HCT116 (cell line): ENCODE measurements at regions not wholly inside any gene's neighbourhood (a gene's known extent, or its start where the extent isn't known, plus 50 kb on each side); places are given as distances from the start of the nearest gene placed in this dataset.

ENCODE experiments used
- ATAC-seq: fragments of 200-7000 bp; cut with Tn5 transposase; 2 replicates; pipeline ENCODE4 v1.9.1; 2020; ENCODE audit warnings: mild to moderate bottlenecking, moderate library complexity
- BruUV-seq: library from RNA; stranded (reverse); fragments of 400-500 nt; replicated peaks from 2 replicates; lab custom pipeline; 2021; lab: Mats Ljungman, UMichigan
- CTCF ChIA-PET: fragments of 300-600 bp; sonication (Branson Sonifier 250); formaldehyde crosslinking; loops from one replicate; lab custom pipeline; 2021; ENCODE audit warnings: antibody characterized with exemption; lab: Charles Lee
- POLR2A ChIA-PET: fragments of 300-600, 350-600 bp; sonication (Branson Sonifier 250); formaldehyde crosslinking; loops from one replicate; lab custom pipeline; 2021; ENCODE audit warnings: antibody characterized with exemption; lab: Charles Lee
- RAD21 ChIA-PET, 2 experiments: fragments of 300-600 bp; sonication (Branson Sonifier 250); formaldehyde crosslinking; loops; one replicate each; lab custom pipeline; 2023; ENCODE audit warnings: low total read pairs in 2 of 2; ENCODE audit not compliant: uncharacterized antibody in 2 of 2, unreplicated experiment in 2 of 2, low non-redundant PET in 1 of 2; lab: Charles Lee
- DNase-seq: peaks from one replicate; pipeline ENCODE4 v3.0.0-alpha.2; 2010; ENCODE audit warnings: low read depth, low spot score
- H2AFZ ChIP-seq: fragments of 200-600 bp; shearing (Covaris generic), sonication (generic); 2 replicates; pipeline ENCODE4 v1.6.1; 2017; ENCODE audit warnings: low read depth, mixed run types, mixed read lengths, antibody characterized with exemption, low read length; ENCODE audit not compliant: poor library complexity, severe bottlenecking
- H3K27ac ChIP-seq: 2 replicates; pipeline ENCODE4 v1.5.1; 2012; ENCODE audit warnings: low read depth, low read length
- H3K27me3 ChIP-seq: fragments of 200-600 bp; sonication (generic); 2 replicates; pipeline ENCODE4 v1.6.1; 2016; ENCODE audit warnings: mixed run types, low read length, mixed read lengths; ENCODE audit not compliant: insufficient read depth
- H3K36me3 ChIP-seq, 2 experiments: fragments of 200-500 bp in 1 of 2; fragments of 200-600 bp in 1 of 2; sonication (Bioruptor generic) in 1 of 2; sonication (generic) in 1 of 2; 2 replicates each; pipeline versions ENCODE4 v1.5.1 to v1.6.1; 2014 to 2016; ENCODE audit warnings: low read length in 2 of 2, inconsistent platforms in 1 of 2, mixed read lengths in 1 of 2, mixed run types in 1 of 2; ENCODE audit not compliant: insufficient read depth in 2 of 2, control insufficient read depth in 1 of 2
- H3K4me1 ChIP-seq, 2 experiments: fragments of 200-600 bp in 1 of 2; sonication (generic) in 1 of 2; 2 replicates each; pipeline versions ENCODE4 v1.5.1 to v1.6.1; 2012 to 2017; ENCODE audit warnings: low read length in 2 of 2, inconsistent platforms in 1 of 2, mild to moderate bottlenecking in 1 of 2, mixed read lengths in 1 of 2, mixed run types in 1 of 2, moderate library complexity in 1 of 2; ENCODE audit not compliant: insufficient read depth in 2 of 2, control insufficient read depth in 1 of 2
- H3K4me2 ChIP-seq: fragments of 200-600 bp; sonication (generic); 2 replicates; pipeline ENCODE4 v1.6.1; 2017; ENCODE audit warnings: mixed run types, low read length, mixed read lengths
- H3K4me3 ChIP-seq, 2 experiments: fragments of 200-600 bp in 1 of 2; sonication (generic) in 1 of 2; replicated peaks in 1 of 2; 2 replicates each; pipeline ENCODE4 v1.5.1; 2011 to 2016; ENCODE audit warnings: low read length in 2 of 2, control low read depth in 1 of 2, low read depth in 1 of 2, mild to moderate bottlenecking in 1 of 2, mixed read lengths in 1 of 2, mixed run types in 1 of 2
- H3K79me2 ChIP-seq: fragments of 200-600 bp; sonication (generic); 2 replicates; pipeline ENCODE4 v1.6.1; 2017; ENCODE audit warnings: mild to moderate bottlenecking, mixed run types, low read length, moderate library complexity, mixed read lengths; ENCODE audit not compliant: insufficient read depth
- H3K9ac ChIP-seq: fragments of 200-600 bp; sonication (generic); 2 replicates; pipeline ENCODE4 v1.6.1; 2016; ENCODE audit warnings: low read length, mixed read lengths
- H3K9me2 ChIP-seq: fragments of 200-600 bp; sonication (generic), shearing (Covaris generic); 2 replicates; pipeline ENCODE4 v1.6.1; 2017; ENCODE audit warnings: mixed run types, mild to moderate bottlenecking, moderate library complexity; ENCODE audit not compliant: insufficient read depth
- H3K9me3 ChIP-seq, 2 experiments: fragments of 200-500 bp in 1 of 2; fragments of 200-600 bp in 1 of 2; sonication (Bioruptor generic) in 1 of 2; sonication (generic) in 1 of 2; 2 replicates each; pipeline ENCODE4 v1.6.1; 2014 to 2017; ENCODE audit warnings: low read length in 2 of 2, mixed read lengths in 2 of 2, inconsistent platforms in 1 of 2, low read depth in 1 of 2, mild to moderate bottlenecking in 1 of 2, mixed run types in 1 of 2, moderate library complexity in 1 of 2; ENCODE audit not compliant: control insufficient read depth in 1 of 2, insufficient read depth in 1 of 2
- H4K20me1 ChIP-seq: fragments of 200-600 bp; sonication (generic), shearing (Covaris generic); 2 replicates; pipeline ENCODE4 v1.6.1; 2017; ENCODE audit warnings: mixed run types, mild to moderate bottlenecking, moderate library complexity; ENCODE audit not compliant: insufficient read depth
- ATF3 ChIP-seq: IDR thresholded peaks from 2 replicates; pipeline ENCODE4 v1.6.1; 2012
- CBX3 ChIP-seq: IDR thresholded peaks from 2 replicates; pipeline ENCODE4 v1.6.1; 2012; ENCODE audit warnings: low read depth
- ELF1 ChIP-seq: IDR thresholded peaks from 2 replicates; pipeline ENCODE4 v1.6.1; 2012; ENCODE audit warnings: low read depth, borderline replicate concordance
- EZH2 ChIP-seq: fragments of 200-600 bp; sonication (generic); IDR thresholded peaks from 2 replicates; pipeline ENCODE4 v1.6.1; 2017; ENCODE audit warnings: antibody characterized with exemption, mixed run types
- EZH2phosphoT487 ChIP-seq: fragments of 200-600 bp; IDR thresholded peaks from 2 replicates; pipeline ENCODE4 v1.6.1; 2018; ENCODE audit warnings: antibody characterized with exemption, borderline replicate concordance
- FOSL1 ChIP-seq: IDR thresholded peaks from 2 replicates; pipeline ENCODE4 v1.6.1; 2012; ENCODE audit warnings: low read depth
- SIN3A ChIP-seq: IDR thresholded peaks from 2 replicates; pipeline ENCODE4 v1.6.1; 2012; ENCODE audit warnings: low read depth
- ZFX ChIP-seq: fragments of 450-650 bp; IDR thresholded peaks from 2 replicates; pipeline ENCODE4 v1.6.1; 2017
- ZNF274 ChIP-seq: fragments of 200-500 bp; sonication (Bioruptor generic); IDR thresholded peaks from 2 replicates; pipeline ENCODE4 v1.6.1; 2014; ENCODE audit warnings: mild to moderate bottlenecking, low read depth, low read length, inconsistent platforms
- intact Hi-C: fragments of 100-400 bp; cut with micrococcal nuclease; formaldehyde crosslinking; loops from 2 replicates; pipeline ENCODE4 v1.10.0; 2022
- TF ChIP-seq, protein P1 (sequence below): IDR thresholded peaks from 2 replicates; pipeline ENCODE4 v1.6.1; 2011; ENCODE audit warnings: mild to moderate bottlenecking, low read length, moderate library complexity; ENCODE audit not compliant: insufficient replicate concordance; ENCODE audit errors: extremely low read depth

DNA sequence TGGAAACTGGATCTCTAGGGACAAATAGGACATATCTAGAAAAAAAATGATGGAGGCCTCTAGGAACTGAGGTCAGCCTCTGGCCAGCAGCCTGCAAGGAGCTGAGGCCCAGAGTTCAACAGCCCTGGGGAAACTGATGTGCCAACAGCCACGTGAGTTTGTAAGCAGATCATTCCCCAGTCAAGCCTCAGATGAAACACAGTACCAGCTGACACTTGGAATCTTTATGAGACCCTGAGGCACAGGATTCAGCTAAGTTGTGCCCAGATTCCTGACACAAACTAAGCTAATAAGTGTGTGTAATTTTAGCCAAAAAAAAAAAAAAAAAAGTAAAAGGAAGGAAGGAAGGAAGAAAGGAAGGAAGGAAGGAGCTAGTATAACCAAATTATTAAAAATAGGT is 1059.8 kb upstream of the MAP3K7 start:
- POLR2A ChIA-PET = no interaction called here
- H3K4me3 ChIP-seq = no peak overlapping the region
- intact Hi-C loops = no loop called here
- CTCF ChIA-PET = no interaction called here
- ATAC-seq = no peak
- H3K27ac ChIP-seq = no peak overlapping the region
- no peaks in the 10 kb centered on the region for H3K36me3 ChIP-seq
- no peaks in the 10 kb centered on the region for H4K20me1 ChIP-seq
- H3K27me3 ChIP-seq = no peaks in the 10 kb centered on the region
- H3K79me2 ChIP-seq = no peaks in the 10 kb centered on the region
- no peak for DNase-seq
- RAD21 ChIA-PET = no interaction called here
- H3K4me1 ChIP-seq = no peaks in the 10 kb centered on the region
- BruUV-seq = no TSS peak
- no peaks in the 10 kb centered on the region for H3K9me2 ChIP-seq
- H2AFZ ChIP-seq = no peak overlapping the region
- H3K9ac ChIP-seq = no peak overlapping the region
- H3K9me3 ChIP-seq = peaks cover 3 to 7% of the 10 kb centered on the region in 2 experiments; a peak in 1 of 4 replicates
- no peak for TF ChIP-seq ZNF274
- no peak for TF ChIP-seq FOSL1
- no peak for TF ChIP-seq EZH2phosphoT487
- TF ChIP-seq ATF3 = no peak
- no peak for TF ChIP-seq ZFX
- TF ChIP-seq ELF1 = no peak
- no peak for TF ChIP-seq SIN3A
- no peak for TF ChIP-seq CBX3
- TF ChIP-seq, protein P1, sequence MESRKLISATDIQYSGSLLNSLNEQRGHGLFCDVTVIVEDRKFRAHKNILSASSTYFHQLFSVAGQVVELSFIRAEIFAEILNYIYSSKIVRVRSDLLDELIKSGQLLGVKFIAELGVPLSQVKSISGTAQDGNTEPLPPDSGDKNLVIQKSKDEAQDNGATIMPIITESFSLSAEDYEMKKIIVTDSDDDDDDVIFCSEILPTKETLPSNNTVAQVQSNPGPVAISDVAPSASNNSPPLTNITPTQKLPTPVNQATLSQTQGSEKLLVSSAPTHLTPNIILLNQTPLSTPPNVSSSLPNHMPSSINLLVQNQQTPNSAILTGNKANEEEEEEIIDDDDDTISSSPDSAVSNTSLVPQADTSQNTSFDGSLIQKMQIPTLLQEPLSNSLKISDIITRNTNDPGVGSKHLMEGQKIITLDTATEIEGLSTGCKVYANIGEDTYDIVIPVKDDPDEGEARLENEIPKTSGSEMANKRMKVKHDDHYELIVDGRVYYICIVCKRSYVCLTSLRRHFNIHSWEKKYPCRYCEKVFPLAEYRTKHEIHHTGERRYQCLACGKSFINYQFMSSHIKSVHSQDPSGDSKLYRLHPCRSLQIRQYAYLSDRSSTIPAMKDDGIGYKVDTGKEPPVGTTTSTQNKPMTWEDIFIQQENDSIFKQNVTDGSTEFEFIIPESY = no peak
- no peak for TF ChIP-seq EZH2
- no peak overlapping the region for H3K4me2 ChIP-seq
